GM12875 (cell line): ENCODE measurements at regions not wholly inside any gene's neighbourhood (a gene's known extent, or its start where the extent isn't known, plus 50 kb on each side); places are given as distances from the start of the nearest gene placed in this dataset.

ENCODE experiments used
- H3K4me3 ChIP-seq: one replicate; pipeline ENCODE4 v1.5.1; 2011; ENCODE audit warnings: low read depth, low read length, control low read depth
- CTCF ChIP-seq: IDR thresholded peaks from 2 replicates; pipeline ENCODE4 v1.5.1; 2011; ENCODE audit warnings: low read depth, mild to moderate bottlenecking, control low read depth, inconsistent platforms, low read length, moderate library complexity, borderline replicate concordance; ENCODE audit not compliant: insufficient read depth

DNA sequence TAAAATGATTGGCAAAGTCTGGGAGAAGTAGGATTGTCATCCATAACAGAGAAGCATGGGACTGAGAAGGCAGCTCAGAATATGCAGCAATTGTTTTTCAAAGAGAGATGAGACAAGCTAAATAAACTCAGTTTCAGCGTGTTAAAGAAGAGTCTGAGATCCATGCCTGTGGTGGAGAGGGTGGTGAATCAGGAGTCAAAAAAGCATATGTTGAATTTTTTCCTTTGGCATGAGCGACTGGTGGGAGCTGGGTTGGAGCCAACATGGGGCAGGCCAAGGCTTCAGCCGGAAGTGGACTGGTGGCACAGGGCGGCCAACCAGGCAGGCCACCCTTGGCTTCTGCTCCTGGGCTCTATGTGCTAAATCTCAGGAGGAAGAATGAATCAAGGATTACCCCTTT is 102.0 kb downstream of the SST start:
- H3K4me3 ChIP-seq = no peak overlapping the region
- no peak for TF ChIP-seq CTCF

GRCh38 chr3:187567661-187568121 is 102.5 kb downstream of the SST start:
- no peak for TF ChIP-seq CTCF
- no peak overlapping the region for H3K4me3 ChIP-seq

DNA sequence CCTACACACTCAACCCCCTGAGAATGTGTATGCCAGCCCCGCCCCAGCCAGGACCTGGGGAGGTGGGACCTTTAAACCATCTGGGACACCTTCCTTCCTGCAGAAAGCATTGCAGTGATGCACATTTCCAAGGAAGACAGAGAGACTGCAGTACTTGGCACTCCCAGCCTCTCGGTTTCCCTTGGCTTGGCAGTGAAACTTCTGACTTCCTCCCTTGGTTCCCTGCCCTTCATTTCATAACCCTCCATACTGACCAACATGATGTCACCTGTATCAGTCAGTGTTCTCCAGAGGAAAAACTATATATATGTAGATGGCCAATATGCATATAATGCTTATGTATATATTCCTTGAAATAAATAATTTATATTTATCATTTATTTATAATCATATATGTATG is 103.2 kb downstream of the SST start:
- H3K4me3 ChIP-seq = no peak overlapping the region
- TF ChIP-seq CTCF = no peak

DNA sequence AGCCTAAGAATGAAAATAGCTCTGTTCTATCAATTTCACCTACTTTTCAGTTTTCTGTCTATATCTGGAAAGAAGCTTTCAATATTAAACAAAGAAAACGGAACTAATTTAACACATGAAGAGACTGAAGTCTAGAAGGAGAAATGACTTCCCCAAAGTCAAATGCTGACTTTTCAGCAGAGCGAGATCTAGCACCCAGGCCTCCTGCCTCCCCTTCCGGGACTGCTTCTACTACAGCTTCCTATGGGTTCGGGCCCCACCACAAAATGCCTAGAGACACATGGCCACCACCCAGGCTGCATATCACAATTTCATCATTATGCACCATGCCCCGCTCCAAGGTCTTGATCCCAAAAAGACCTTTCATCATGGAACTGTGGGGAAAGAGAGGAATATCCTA is 104.5 kb downstream of the SST start:
- no peak overlapping the region for H3K4me3 ChIP-seq
- TF ChIP-seq CTCF = no peak

DNA sequence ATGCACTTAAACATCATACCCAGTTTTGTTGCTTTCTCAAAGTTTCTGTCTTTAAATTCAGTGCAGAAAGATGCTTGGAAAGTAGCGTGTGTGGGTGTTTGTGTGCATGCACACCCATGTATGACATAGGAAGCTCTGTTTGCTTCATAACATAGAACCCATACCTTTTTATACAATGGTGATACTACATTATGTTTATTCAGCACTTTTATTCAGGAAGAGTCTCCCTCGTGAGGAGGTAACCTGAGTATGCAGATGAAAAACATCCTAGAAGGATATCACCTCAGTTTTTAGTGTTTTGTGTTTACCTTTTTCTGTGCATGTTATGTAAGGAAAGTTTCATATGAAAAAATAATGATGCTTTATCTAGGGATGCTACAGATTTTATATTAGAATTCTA is 111.2 kb downstream of the SST start:
- no peak for TF ChIP-seq CTCF
- no peak overlapping the region for H3K4me3 ChIP-seq

DNA sequence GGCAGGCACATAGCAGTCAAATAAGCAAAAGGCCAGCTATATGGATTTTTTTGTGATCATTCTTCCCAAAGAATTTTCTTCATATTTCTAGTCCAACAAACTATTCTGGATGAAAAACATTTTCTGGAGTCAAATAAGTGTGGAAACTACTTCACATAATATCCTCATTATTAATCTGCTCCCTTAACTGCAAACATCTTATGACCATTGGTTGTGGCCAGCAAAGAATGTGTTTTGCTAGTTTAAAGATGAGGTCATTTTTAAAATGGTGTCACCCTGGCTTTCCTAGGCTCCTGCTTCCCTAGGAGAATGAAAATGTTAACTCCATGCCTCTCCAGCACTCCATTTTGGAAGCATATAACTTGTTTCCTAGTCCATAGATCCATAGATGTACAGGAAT is 118.8 kb downstream of the SST start:
- no peak overlapping the region for H3K4me3 ChIP-seq
- TF ChIP-seq CTCF = no peak

DNA sequence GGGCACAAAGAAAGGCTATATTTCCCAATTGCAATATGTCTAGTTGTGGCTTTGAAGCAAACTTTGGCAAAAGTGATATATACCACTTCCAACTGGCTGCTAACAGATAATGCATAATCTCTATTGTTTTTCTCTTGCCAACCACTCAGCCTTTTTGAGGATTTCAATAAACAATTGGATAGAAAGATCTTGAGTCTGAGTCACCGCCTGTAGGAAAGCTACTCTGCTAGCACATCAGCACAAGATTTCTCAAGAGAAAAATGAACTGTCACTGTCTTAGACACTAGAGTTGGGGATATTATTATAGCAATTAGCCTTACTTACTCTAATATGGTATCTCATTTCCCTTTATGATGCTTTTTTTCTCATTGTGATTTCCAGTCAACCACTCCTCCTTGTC is 119.7 kb downstream of the SST start:
- no peak overlapping the region for H3K4me3 ChIP-seq
- TF ChIP-seq CTCF = no peak
